ENCODE measurements at regions not wholly inside any gene's neighbourhood (a gene's known extent, or its start where the extent isn't known, plus 50 kb on each side); places are given as distances from the start of the nearest gene placed in this dataset.

- Histone ChIP-seq H3K36me3 (ENCODE audit: control insufficient read depth in 1 of 2, insufficient read depth in 2 of 2, low read length in 1 of 2) (no peaks in the 10 kb centered on the region), H3K4me3 (ENCODE audit: low read length in 2 of 2) (no peak overlapping the region), H3K4me1 (ENCODE audit: control insufficient read depth in 1 of 2, insufficient read depth in 2 of 2, low read length in 2 of 2) (no peaks in the 10 kb centered on the region), H3K27ac (ENCODE audit: low read depth in 1 of 2, low read length in 2 of 2) (no peak overlapping the region), H3K9me3 (ENCODE audit: control insufficient read depth, low read length) (no peaks in the 10 kb centered on the region), H3K27me3 (ENCODE audit: control insufficient read depth in 1 of 2, insufficient read depth in 2 of 2, low read length in 1 of 2) (no peaks in the 10 kb centered on the region)
- no peak for ATAC-seq (ENCODE audit: low FRiP score)
- intact Hi-C loops (cut with DNase I): no loop called here
- no peak for DNase-seq
- 86 to 88% methylated on average over 10 of the region's 10 CpGs for WGBS, 2 donors
These were observed 206.0 kb upstream of the PREP start for GRCh38 chr6:105608711-105609374.

DNA sequence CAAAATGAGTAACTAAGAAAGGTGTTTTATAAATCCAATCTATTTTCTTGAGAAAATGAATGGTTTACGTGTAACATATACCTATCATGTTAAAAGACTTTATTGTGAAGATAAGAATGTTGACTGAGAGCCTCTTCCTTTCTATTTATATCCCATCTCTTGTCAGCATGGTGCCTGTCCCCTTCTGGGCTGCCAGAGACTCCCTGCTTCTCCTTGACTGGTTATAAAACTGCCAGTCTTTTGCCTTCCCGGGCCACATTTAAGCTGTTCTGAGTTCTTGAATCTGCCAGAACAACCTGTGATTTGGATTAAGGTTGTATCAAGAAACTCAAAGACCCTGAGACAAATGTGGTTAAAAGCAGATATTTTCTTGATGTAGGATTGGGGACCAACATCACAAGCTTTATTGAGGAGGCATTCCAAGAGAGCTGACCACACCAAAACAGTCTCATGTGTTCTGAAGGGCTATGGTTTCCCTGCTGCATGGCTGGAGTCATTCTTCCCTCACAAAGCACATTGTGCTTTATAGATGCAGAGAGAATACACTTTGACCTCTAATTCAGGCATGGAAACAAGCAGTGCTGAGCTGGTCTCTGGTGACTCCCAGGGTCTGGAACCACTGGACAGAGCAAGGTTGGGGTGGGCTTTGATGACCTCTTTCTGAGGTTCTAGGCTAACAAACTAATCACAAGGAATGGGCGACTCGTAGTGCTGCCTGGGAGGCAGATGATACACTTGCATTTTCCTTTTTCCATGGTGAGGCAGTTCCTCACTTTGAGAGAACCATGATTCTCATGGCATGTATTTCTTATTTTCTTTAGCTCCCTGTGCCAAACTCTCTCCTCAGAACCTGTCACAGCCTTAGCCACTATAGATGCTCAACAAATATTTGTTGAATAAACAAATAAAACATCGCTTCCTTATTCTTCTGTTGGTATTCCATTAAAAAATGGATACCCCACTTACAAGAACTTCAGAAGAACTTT is 205.0 kb upstream of the PREP start:
- H3K4me3 ChIP-seq (ENCODE audit: low read length in 2 of 2): no peak overlapping the region
- 90 to 94% methylated on average over 5 of the region's 5 CpGs for WGBS, 2 donors
- ATAC-seq (ENCODE audit: low FRiP score) (no peak), DNase-seq (no peak)
- intact Hi-C loops (cut with DNase I): no loop called here
- H3K9me3 ChIP-seq (ENCODE audit: control insufficient read depth, low read length): no peaks in the 10 kb centered on the region
- no peak overlapping the region for H3K27ac ChIP-seq (ENCODE audit: low read depth in 1 of 2, low read length in 2 of 2)
- peaks cover 1% of the 10 kb centered on the region in 2 donors for H3K4me1 ChIP-seq (ENCODE audit: control insufficient read depth in 1 of 2, insufficient read depth in 2 of 2, low read length in 2 of 2)
- H3K27me3 ChIP-seq (ENCODE audit: control insufficient read depth in 1 of 2, insufficient read depth in 2 of 2, low read length in 1 of 2): no peaks in the 10 kb centered on the region
- H3K36me3 ChIP-seq (ENCODE audit: control insufficient read depth in 1 of 2, insufficient read depth in 2 of 2, low read length in 1 of 2): no peaks in the 10 kb centered on the region

GRCh38 chr6:105606831-105607463 is 204.1 kb upstream of the PREP start:
- DNase-seq: no peak
- Histone ChIP-seq H3K9me3 (ENCODE audit: control insufficient read depth, low read length) (no peaks in the 10 kb centered on the region), H3K4me3 (ENCODE audit: low read length in 2 of 2) (no peak overlapping the region), H3K27ac (ENCODE audit: low read depth in 1 of 2, low read length in 2 of 2) (no peak overlapping the region), H3K36me3 (ENCODE audit: control insufficient read depth in 1 of 2, insufficient read depth in 2 of 2, low read length in 1 of 2) (no peaks in the 10 kb centered on the region), H3K27me3 (ENCODE audit: control insufficient read depth in 1 of 2, insufficient read depth in 2 of 2, low read length in 1 of 2) (no peaks in the 10 kb centered on the region), H3K4me1 (ENCODE audit: control insufficient read depth in 1 of 2, insufficient read depth in 2 of 2, low read length in 2 of 2) (peaks cover 1 to 3% of the 10 kb centered on the region in 2 donors)
- intact Hi-C loops (cut with DNase I): no loop called here
- ATAC-seq (ENCODE audit: low FRiP score): no peak
- 97% methylated on average over 3 of the region's 3 CpGs for WGBS, 2 donors

- H3K4me3 ChIP-seq (ENCODE audit: low read length in 2 of 2): no peak overlapping the region
- DNase-seq: no peak
- no peaks in the 10 kb centered on the region for H3K27me3 ChIP-seq (ENCODE audit: control insufficient read depth in 1 of 2, insufficient read depth in 2 of 2, low read length in 1 of 2)
- intact Hi-C loops (cut with DNase I): no loop called here
- no peak for ATAC-seq (ENCODE audit: low FRiP score)
- peak overlapping the region in 1 of 2 donors; percentile 59 for H3K27ac ChIP-seq (ENCODE audit: low read depth in 1 of 2, low read length in 2 of 2)
- no peaks in the 10 kb centered on the region for H3K9me3 ChIP-seq (ENCODE audit: control insufficient read depth, low read length)
- 26 to 38% methylated on average over 3 of the region's 3 CpGs for WGBS, 2 donors
- no peaks in the 10 kb centered on the region for H3K36me3 ChIP-seq (ENCODE audit: control insufficient read depth in 1 of 2, insufficient read depth in 2 of 2, low read length in 1 of 2)
- H3K4me1 ChIP-seq (ENCODE audit: control insufficient read depth in 1 of 2, insufficient read depth in 2 of 2, low read length in 2 of 2): peaks cover 3 to 10% of the 10 kb centered on the region in 2 donors
These were observed 201.7 kb upstream of the PREP start for GRCh38 chr6:105604587-105604884.

DNA sequence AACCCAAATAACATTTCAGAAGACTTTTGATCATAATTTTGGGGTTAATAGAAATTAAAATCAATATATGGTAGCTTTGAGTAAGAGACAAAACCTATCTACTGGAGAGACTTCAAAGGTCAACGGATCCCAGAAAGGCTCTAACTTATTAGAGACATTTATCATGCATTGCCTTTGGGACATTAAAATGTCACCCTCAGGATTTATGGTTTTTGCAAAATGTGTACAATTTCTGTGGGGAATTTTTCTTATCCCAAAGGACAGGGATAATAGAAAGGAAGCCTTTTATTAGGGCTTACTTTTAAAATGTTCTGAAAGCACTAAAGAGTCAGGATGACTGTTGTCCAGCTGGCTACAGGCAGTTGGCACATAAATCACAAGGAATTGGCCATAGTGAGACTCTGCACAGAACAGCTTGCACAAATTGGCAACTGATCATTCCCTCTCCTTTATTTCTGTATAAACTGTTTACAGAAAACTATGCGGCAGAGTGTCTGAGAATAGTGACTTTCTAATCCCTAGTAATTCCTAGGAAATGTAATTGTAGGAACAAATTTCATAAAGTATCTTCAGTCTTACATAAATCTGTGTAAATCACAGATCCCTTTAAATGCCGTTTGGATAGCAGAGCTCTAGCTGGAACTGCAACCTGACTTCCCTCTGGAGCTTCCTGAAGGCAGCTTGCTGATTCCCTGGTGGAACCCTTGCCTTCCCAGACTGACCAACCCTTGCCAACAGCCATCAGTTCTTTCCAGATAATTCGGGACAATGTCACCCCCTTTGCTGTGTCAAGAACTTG is 201.1 kb upstream of the PREP start:
- Histone ChIP-seq H3K4me3 (ENCODE audit: low read length in 2 of 2) (no peak overlapping the region), H3K36me3 (ENCODE audit: control insufficient read depth in 1 of 2, insufficient read depth in 2 of 2, low read length in 1 of 2) (no peaks in the 10 kb centered on the region), H3K4me1 (ENCODE audit: control insufficient read depth in 1 of 2, insufficient read depth in 2 of 2, low read length in 2 of 2) (peaks cover 3 to 10% of the 10 kb centered on the region in 2 donors), H3K27ac (ENCODE audit: low read depth in 1 of 2, low read length in 2 of 2) (peak overlapping the region in 1 of 2 donors; percentile 59), H3K27me3 (ENCODE audit: control insufficient read depth in 1 of 2, insufficient read depth in 2 of 2, low read length in 1 of 2) (no peaks in the 10 kb centered on the region), H3K9me3 (ENCODE audit: control insufficient read depth, low read length) (no peaks in the 10 kb centered on the region)
- intact Hi-C loops (cut with DNase I): no loop called here
- 7 to 13% methylated on average over 4 of the region's 4 CpGs for WGBS, 2 donors
- no peak for DNase-seq
- ATAC-seq (ENCODE audit: low FRiP score): peak; percentile 72

- H3K27ac ChIP-seq (ENCODE audit: low read depth in 1 of 2, low read length in 2 of 2): peak overlapping the region; percentile 82 to 86
- no peaks in the 10 kb centered on the region for H3K9me3 ChIP-seq (ENCODE audit: control insufficient read depth, low read length)
- no peaks in the 10 kb centered on the region for H3K36me3 ChIP-seq (ENCODE audit: control insufficient read depth in 1 of 2, insufficient read depth in 2 of 2, low read length in 1 of 2)
- peak; percentile 83 to 89 for DNase-seq
- intact Hi-C loops (cut with DNase I): no loop called here
- peaks cover 3 to 10% of the 10 kb centered on the region in 2 donors for H3K4me1 ChIP-seq (ENCODE audit: control insufficient read depth in 1 of 2, insufficient read depth in 2 of 2, low read length in 2 of 2)
- no peaks in the 10 kb centered on the region for H3K27me3 ChIP-seq (ENCODE audit: control insufficient read depth in 1 of 2, insufficient read depth in 2 of 2, low read length in 1 of 2)
- peak; percentile 89 for ATAC-seq (ENCODE audit: low FRiP score)
- peak overlapping the region in 1 of 2 donors; percentile 21 for H3K4me3 ChIP-seq (ENCODE audit: low read length in 2 of 2)
- 19 to 20% methylated on average over 7 of the region's 7 CpGs for WGBS, 2 donors
These were observed 198.8 kb upstream of the PREP start for GRCh38 chr6:105601541-105602236.

DNA sequence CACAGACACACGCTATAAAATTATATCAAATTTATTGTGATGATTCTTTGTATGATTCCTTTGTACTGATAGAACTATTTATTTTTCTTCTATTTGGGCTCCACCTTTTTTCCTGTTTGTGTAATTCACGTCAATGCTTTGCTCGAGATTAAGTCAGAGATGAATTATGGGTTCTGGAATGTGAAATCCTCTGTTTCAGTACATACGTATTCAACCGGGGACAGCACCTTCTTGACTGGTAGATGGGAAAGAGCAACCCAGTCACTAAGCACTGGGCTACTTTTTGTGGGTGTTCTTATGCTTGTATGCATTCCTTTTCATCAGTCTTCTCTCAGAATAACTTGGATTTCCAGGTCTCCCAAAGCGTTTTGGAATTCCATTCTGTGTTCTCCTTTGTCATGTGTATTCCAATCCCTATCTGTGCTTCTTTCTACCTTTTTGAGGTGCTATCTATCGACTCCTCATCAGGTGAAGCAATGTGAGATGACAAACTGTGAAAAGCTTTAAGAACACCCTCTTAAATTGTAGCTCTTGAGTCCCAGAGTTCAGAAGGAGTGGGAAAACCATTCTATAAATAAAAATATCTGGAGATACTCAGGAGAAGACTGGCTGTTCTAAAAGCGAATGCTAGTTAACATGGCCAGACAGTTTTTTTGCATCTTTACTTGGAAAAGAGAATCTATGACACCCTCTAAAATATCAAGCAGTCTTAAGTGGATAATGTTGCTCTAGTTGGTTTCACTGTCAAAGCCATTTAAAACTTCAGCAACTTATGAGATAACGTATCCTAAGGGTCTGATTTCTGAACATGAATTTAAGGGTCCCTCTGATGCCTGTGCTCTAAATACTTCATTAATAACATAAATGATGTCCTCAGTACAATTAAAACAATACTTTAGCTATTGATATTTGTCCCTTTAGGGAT is 197.7 kb upstream of the PREP start:
- no peaks in the 10 kb centered on the region for H3K27me3 ChIP-seq (ENCODE audit: control insufficient read depth in 1 of 2, insufficient read depth in 2 of 2, low read length in 1 of 2)
- H3K4me3 ChIP-seq (ENCODE audit: low read length in 2 of 2): no peak overlapping the region
- 28 to 31% methylated on average over 9 of the region's 9 CpGs for WGBS, 2 donors
- intact Hi-C loops (cut with DNase I): no loop called here
- DNase-seq (no peak), ATAC-seq (ENCODE audit: low FRiP score) (no peak)
- H3K27ac ChIP-seq (ENCODE audit: low read depth in 1 of 2, low read length in 2 of 2): peak overlapping the region; percentile 80 to 82
- H3K36me3 ChIP-seq (ENCODE audit: control insufficient read depth in 1 of 2, insufficient read depth in 2 of 2, low read length in 1 of 2): no peaks in the 10 kb centered on the region
- no peaks in the 10 kb centered on the region for H3K9me3 ChIP-seq (ENCODE audit: control insufficient read depth, low read length)
- H3K4me1 ChIP-seq (ENCODE audit: control insufficient read depth in 1 of 2, insufficient read depth in 2 of 2, low read length in 2 of 2): peaks cover 3 to 13% of the 10 kb centered on the region in 2 donors

Data from aorta (tissue), 5 donors.